ENCODE measurements at regions not wholly inside any gene's neighbourhood (a gene's known extent, or its start where the extent isn't known, plus 50 kb on each side); places are given as distances from the start of the nearest gene placed in this dataset.

DNA sequence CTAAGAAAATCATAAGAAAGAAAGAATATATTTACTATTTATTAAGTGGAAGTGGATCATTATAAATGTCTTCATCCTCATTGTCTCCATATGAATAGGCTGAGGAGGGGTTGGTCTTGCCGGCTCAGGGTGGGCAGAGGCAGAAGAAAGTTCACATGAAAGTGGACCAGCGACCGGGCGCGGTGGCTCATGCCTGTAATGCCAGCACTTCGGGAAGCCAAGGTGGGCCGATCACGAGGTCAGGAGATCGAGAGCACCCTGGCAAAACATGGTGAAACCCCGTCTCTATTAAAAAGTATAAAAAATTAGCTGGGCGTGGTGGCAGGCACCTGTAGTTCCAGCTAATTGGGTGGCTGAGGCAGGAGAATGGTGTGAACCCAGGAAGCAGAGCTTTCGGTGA, 1145.4 kb downstream of the STIM2 start:
- TF ChIP-seq EZH2 (IDR thresholded peaks at IDR 0.05; ENCODE audit: insufficient read depth, poor library complexity, severe bottlenecking) (no peak), EZH2phosphoT487 (IDR thresholded peaks at IDR 0.05; ENCODE audit: insufficient read depth, low read depth) (no peak)
